GM20000 (cell line): ENCODE measurements at regions not wholly inside any gene's neighbourhood (a gene's known extent, or its start where the extent isn't known, plus 50 kb on each side); places are given as distances from the start of the nearest gene placed in this dataset.

Source experiments
- DNase-seq: peaks from one replicate; pipeline ENCODE4 v3.0.0; 2012; ENCODE audit warnings: low spot score
- CTCF ChIP-seq: IDR thresholded peaks from 2 replicates; pipeline ENCODE4 v1.5.1; 2012; ENCODE audit warnings: mild to moderate bottlenecking, control low read depth; ENCODE audit errors: extremely low read depth, missing control alignments

GRCh38 chr4:184879271-184879670, 53.5 kb upstream of the ACSL1 start:
- no peak for DNase-seq
- TF ChIP-seq CTCF, result no peak

GRCh38 chr4:184882276-184882675, 56.5 kb upstream of the ACSL1 start:
- DNase-seq, result no peak
- TF ChIP-seq CTCF, result no peak

- no peak for DNase-seq
- no peak for TF ChIP-seq CTCF
Measured at GRCh38 chr4:184883024-184883423, 57.3 kb upstream of the ACSL1 start.

DNA sequence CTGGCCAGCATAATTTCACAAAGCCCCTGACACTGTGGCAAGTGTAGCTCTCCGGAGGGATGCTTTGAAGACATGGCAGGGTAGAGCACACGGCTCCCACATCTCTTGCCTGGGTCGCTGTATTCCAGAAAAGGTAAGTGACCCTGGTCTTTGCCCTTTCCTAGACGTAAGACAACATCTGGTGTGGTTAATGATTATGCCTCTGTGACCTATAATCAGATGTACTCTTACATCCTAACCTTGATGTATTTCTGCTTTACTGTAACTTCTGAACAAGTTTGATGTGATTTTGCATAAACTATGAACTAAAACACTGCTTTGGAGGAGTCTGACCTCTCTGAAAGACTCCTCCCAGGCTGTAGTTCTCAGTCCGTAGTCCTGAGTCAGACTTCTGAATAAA, 59.1 kb upstream of the ACSL1 start:
- no peak for TF ChIP-seq CTCF
- no peak for DNase-seq

- no peak for TF ChIP-seq CTCF
- no peak for DNase-seq
Measured at GRCh38 chr4:184885602-184886001, 59.8 kb upstream of the ACSL1 start.

DNA sequence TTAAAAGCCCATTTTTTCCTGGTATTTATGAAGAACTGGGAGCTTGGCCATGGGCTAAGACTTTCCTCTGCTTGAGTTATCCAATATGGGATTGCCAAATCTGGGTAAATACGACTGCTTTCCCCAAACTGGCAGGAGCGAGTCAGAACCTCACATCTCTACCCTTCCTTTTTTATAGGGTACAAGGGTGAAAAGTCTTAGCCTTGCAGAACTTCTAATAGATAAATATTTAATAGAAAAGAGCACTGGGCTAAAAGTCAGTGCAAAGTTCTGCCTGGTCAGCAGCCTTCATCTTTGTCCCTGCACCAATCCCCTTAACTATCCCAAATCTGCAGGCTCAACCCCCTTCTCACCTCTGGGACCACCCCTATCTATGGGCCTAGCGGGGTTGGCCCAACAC, 61.6 kb upstream of the ACSL1 start:
- TF ChIP-seq CTCF, result no peak
- no peak for DNase-seq

DNA sequence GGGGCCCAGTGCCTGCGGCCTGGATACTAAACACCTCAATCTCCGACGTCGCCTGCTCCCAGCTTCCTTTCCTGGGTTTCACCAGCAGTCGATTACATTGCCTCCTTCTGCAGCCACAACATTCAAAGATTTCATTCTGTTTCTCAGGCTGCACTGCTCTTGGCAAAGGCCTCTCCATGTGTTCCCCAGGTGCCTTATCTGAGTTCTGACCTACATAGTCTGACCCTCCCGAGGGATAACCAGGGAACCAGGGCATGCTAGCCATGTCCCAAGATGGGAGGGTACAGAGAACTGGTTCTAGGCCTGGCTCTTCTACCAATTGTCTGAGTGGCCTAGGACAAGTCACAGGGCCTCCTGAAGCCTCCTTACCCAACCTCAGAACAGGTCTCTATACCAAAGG, 62.2 kb upstream of the ACSL1 start:
- no peak for TF ChIP-seq CTCF

More for the DNA sequence above, 62.2 kb upstream of the ACSL1 start:
- no peak for DNase-seq
